ENCODE measurements at regions not wholly inside any gene's neighbourhood (a gene's known extent, or its start where the extent isn't known, plus 50 kb on each side); places are given as distances from the start of the nearest gene placed in this dataset.

- H3K4me1 ChIP-seq, result no peaks in the 10 kb centered on the region
- no peak for FAIRE-seq
- no peak overlapping the region for H3K4me2 ChIP-seq
- ChIA-PET POLR2A (no interaction called here), CTCF (interaction anchor here (0.6 kb wide), 1 partner anchor 82 kb away, joined by 3 read pairs; no protein-coding TSS in a partner anchor)
- H3K27ac ChIP-seq, result no peak overlapping the region
- no peaks in the 10 kb centered on the region for H3K9me3 ChIP-seq
- DNase-seq (ENCODE audit: low read depth in 1 of 2, low spot score in 1 of 2), result no peak
- ATAC-seq, result no peak
- TF ChIP-seq BHLHE40 (IDR thresholded peaks at IDR 0.05; ENCODE audit: low read depth, low read length) (no peak), MAFK (IDR thresholded peaks at IDR 0.05; ENCODE audit: partially characterized antibody) (no peak), REST (IDR thresholded peaks at IDR 0.05) (no peak), RFX5 (IDR thresholded peaks at IDR 0.05) (no peak), JUNB (IDR thresholded peaks at IDR 0.05) (no peak), HDAC2 (IDR thresholded peaks at IDR 0.05) (no peak)
- 84% methylated on average over 1 of the region's 1 CpG for WGBS (ENCODE audit: missing lambda C conversion rate)
- H3K4me3 ChIP-seq, result no peak overlapping the region
These were observed 1451.9 kb downstream of the PCDH7 start for GRCh38 chr4:32172086-32172485.

- H3K9me3 ChIP-seq, result no peaks in the 10 kb centered on the region
These were observed 1452.6 kb downstream of the PCDH7 start for GRCh38 chr4:32172761-32173160.

GRCh38 chr4:32180086-32180485 lies 1459.9 kb downstream of the PCDH7 start:
- Histone ChIP-seq H3K27ac (no peak overlapping the region), H3K9me3 (no peaks in the 10 kb centered on the region), H3K4me1 (no peaks in the 10 kb centered on the region), H3K4me3 (no peak overlapping the region), H3K4me2 (no peak overlapping the region)
- ChIA-PET CTCF (no interaction called here), POLR2A (no interaction called here)
- no peak for ATAC-seq
- no peak for DNase-seq (ENCODE audit: low read depth in 1 of 2, low spot score in 1 of 2)
- no peak for FAIRE-seq
- TF ChIP-seq BCL3 (IDR thresholded peaks at IDR 0.05) (no peak), FOXS1 (CRISPR knock-in tag; IDR thresholded peaks at IDR 0.05) (no peak), SMC3 (IDR thresholded peaks at IDR 0.05) (no peak), POLR2A (IDR thresholded peaks at IDR 0.05; ENCODE audit: low read length) (no peak), TFCP2L1 (CRISPR knock-in tag; IDR thresholded peaks at IDR 0.05) (no peak), REST (IDR thresholded peaks at IDR 0.05) (no peak), PHF8 (IDR thresholded peaks at IDR 0.05; ENCODE audit: borderline replicate concordance, low read depth) (no peak), CEBPB (IDR thresholded peaks at IDR 0.05) (no peak), POLR2AphosphoS2 (conservative IDR thresholded peaks at IDR 0.05; ENCODE audit: low read length) (no peak), CBX8 (IDR thresholded peaks at IDR 0.05) (no peak), PBX3 (IDR thresholded peaks at IDR 0.05) (no peak)

More at GRCh38 chr4:32172761-32173160, 1452.6 kb downstream of the PCDH7 start:
- Histone ChIP-seq H3K4me1 (no peaks in the 10 kb centered on the region), H3K27ac (no peak overlapping the region), H3K4me2 (no peak overlapping the region), H3K4me3 (no peak overlapping the region)
- WGBS (ENCODE audit: missing lambda C conversion rate), result 16% methylated on average over 1 of the region's 1 CpG
- ATAC-seq (no peak), DNase-seq (ENCODE audit: low read depth in 1 of 2, low spot score in 1 of 2) (peak in 1 of 2 experiments; percentile 40), FAIRE-seq (no peak)
- POLR2A ChIA-PET, result no interaction called here
- CTCF ChIA-PET, result no interaction called here
- TF ChIP-seq REST (IDR thresholded peaks at IDR 0.05), result no peak
- TF ChIP-seq MAFK (IDR thresholded peaks at IDR 0.05; ENCODE audit: partially characterized antibody), result peak; percentile 45
- no peak for TF ChIP-seq PHF8 (IDR thresholded peaks at IDR 0.05; ENCODE audit: borderline replicate concordance, low read depth)
- TF ChIP-seq RCOR1 (IDR thresholded peaks at IDR 0.05; ENCODE audit: low read depth, low read length), result no peak
